ENCODE measurements at regions not wholly inside any gene's neighbourhood (a gene's known extent, or its start where the extent isn't known, plus 50 kb on each side); places are given as distances from the start of the nearest gene placed in this dataset.
"Not testable (repeated sequence)": the region's sequence is repeated elsewhere in the genome, so short reads cannot be mapped to it uniquely, and the experiment has no call there.

GRCh38 chr20:7171911-7172310 is 404.4 kb downstream of the BMP2 start:
- no peaks in the 10 kb centered on the region for H3K27me3 ChIP-seq
- ATAC-seq (no peak), FAIRE-seq (no peak), DNase-seq (no peak)
- H3K4me3 ChIP-seq: no peak overlapping the region
- no peak overlapping the region for H3K27ac ChIP-seq
- H3K9me3 ChIP-seq: no peaks in the 10 kb centered on the region
- intact Hi-C loops (cut with DNase I): no loop called here
- H3K4me1 ChIP-seq: no peaks in the 10 kb centered on the region
- 35 to 48% methylated on average over 1 of the region's 1 CpG for WGBS, 2 donors
- no peaks in the 10 kb centered on the region for H3K36me3 ChIP-seq
- no peak for TF ChIP-seq CTCF (IDR thresholded peaks at IDR 0.05)

GRCh38 chr20:7174554-7174953 is 407.1 kb downstream of the BMP2 start:
- H3K9me3 ChIP-seq: no peaks in the 10 kb centered on the region
- DNase-seq (no peak), FAIRE-seq (no peak), ATAC-seq (no peak)
- no peaks in the 10 kb centered on the region for H3K36me3 ChIP-seq
- 66 to 88% methylated on average over 2 of the region's 2 CpGs for WGBS, 2 donors
- H3K27me3 ChIP-seq: no peaks in the 10 kb centered on the region
- H3K4me1 ChIP-seq: no peaks in the 10 kb centered on the region
- intact Hi-C loops (cut with DNase I): no loop called here
- no peak overlapping the region for H3K27ac ChIP-seq
- no peak overlapping the region for H3K4me3 ChIP-seq
- TF ChIP-seq CTCF (IDR thresholded peaks at IDR 0.05): no peak

GRCh38 chr20:7175827-7176226 is 408.3 kb downstream of the BMP2 start:
- 62 to 86% methylated on average over 1 of the region's 1 CpG for WGBS, 2 donors
- H3K4me3 ChIP-seq; H3K9me3 ChIP-seq; ATAC-seq; H3K27ac ChIP-seq; H3K27me3 ChIP-seq; H3K36me3 ChIP-seq; H3K4me1 ChIP-seq; FAIRE-seq; DNase-seq; intact Hi-C loops (cut with DNase I): not testable (repeated sequence)

GRCh38 chr20:7178004-7178403 is 410.5 kb downstream of the BMP2 start:
- ATAC-seq: no peak
- no peak for FAIRE-seq
- Histone ChIP-seq H3K27ac (no peak overlapping the region), H3K27me3 (no peaks in the 10 kb centered on the region), H3K9me3 (no peaks in the 10 kb centered on the region), H3K4me3 (no peak overlapping the region), H3K4me1 (no peaks in the 10 kb centered on the region), H3K36me3 (no peaks in the 10 kb centered on the region)
- intact Hi-C loops (cut with DNase I): no loop called here
- 64 to 72% methylated on average over 2 of the region's 2 CpGs for WGBS, 2 donors
- TF ChIP-seq CTCF (IDR thresholded peaks at IDR 0.05): no peak
- no peak for DNase-seq

- DNase-seq (no peak), ATAC-seq (no peak), FAIRE-seq (no peak)
- H3K27ac ChIP-seq: no peak overlapping the region
- no peak for TF ChIP-seq CTCF (IDR thresholded peaks at IDR 0.05)
- no peak overlapping the region for H3K4me3 ChIP-seq
- 31 to 53% methylated on average over 4 of the region's 4 CpGs for WGBS, 2 donors
- H3K9me3 ChIP-seq: no peaks in the 10 kb centered on the region
- no peaks in the 10 kb centered on the region for H3K36me3 ChIP-seq
- no peaks in the 10 kb centered on the region for H3K27me3 ChIP-seq
- no peaks in the 10 kb centered on the region for H3K4me1 ChIP-seq
- intact Hi-C loops (cut with DNase I): no loop called here
Observed at GRCh38 chr20:7180256-7181045, 413.0 kb downstream of the BMP2 start.
